Esophagus muscularis mucosa (tissue), 4 donors: ENCODE measurements at regions not wholly inside any gene's neighbourhood (a gene's known extent, or its start where the extent isn't known, plus 50 kb on each side); places are given as distances from the start of the nearest gene placed in this dataset.

Source experiments
- DNase-seq: peaks from one replicate; pipeline ENCODE4 v3.0.0-alpha.2; 2017; ENCODE audit errors: extremely low spot score
- H3K27ac ChIP-seq, 4 donors: fragments of 200-600 bp; sonication (generic); replicated peaks in 1 of 4; 1 replicate in 3 of 4; 2 replicates in 1 of 4; pipeline ENCODE4 v1.5.1; 2016 to 2019; ENCODE audit warnings: mild to moderate bottlenecking in 1 of 4
- H3K27me3 ChIP-seq, 4 donors: fragments of 200-600 bp; sonication (generic); one replicate each; pipeline versions ENCODE4 v1.5.1 to v1.6.0; 2016 to 2019
- H3K36me3 ChIP-seq, 4 donors: fragments of 200-600 bp; sonication (generic); one replicate each; pipeline ENCODE4 v1.5.1; 2016 to 2019
- H3K4me1 ChIP-seq, 4 donors: fragments of 200-600 bp; sonication (generic); one replicate each; pipeline ENCODE4 v1.5.1; 2016 to 2019
- H3K4me3 ChIP-seq, 4 donors: fragments of 200-600 bp; sonication (generic); 1 replicate in 2 of 4; 2 replicates in 2 of 4; pipeline ENCODE4 v1.5.1; 2016 to 2019; ENCODE audit warnings: mild to moderate bottlenecking in 4 of 4, moderate library complexity in 1 of 4
- H3K9me3 ChIP-seq, 4 donors: fragments of 200-600 bp; sonication (generic); 1 replicate in 3 of 4; 2 replicates in 1 of 4; pipeline ENCODE4 v1.5.1; 2016 to 2019
- CTCF ChIP-seq, 3 experiments: fragments of 200-600 bp in 2 of 3; fragments of 450-650 bp in 1 of 3; sonication (generic) in 2 of 3; IDR thresholded peaks; one replicate each; pipeline ENCODE4 v1.5.1; 2017 to 2019; ENCODE audit warnings: antibody characterized with exemption in 3 of 3, mild to moderate bottlenecking in 2 of 3, moderate library complexity in 1 of 3
- EP300 ChIP-seq: sonication (generic); formaldehyde crosslinking; IDR thresholded peaks from one replicate; pipeline ENCODE4 v1.6.1; 2017; ENCODE audit warnings: antibody characterized with exemption
- POLR2A ChIP-seq: fragments of 450-650 bp; IDR thresholded peaks from one replicate; pipeline ENCODE4 v1.6.1; 2017; ENCODE audit warnings: antibody characterized with exemption, moderate library complexity, mild to moderate bottlenecking, low read depth
- POLR2AphosphoS5 ChIP-seq, 2 donors: sonication (generic); formaldehyde crosslinking; IDR thresholded peaks; one replicate each; pipeline ENCODE4 v1.6.1; 2017; ENCODE audit warnings: antibody characterized with exemption in 2 of 2
- WGBS: methylation state at CpG from one replicate; pipeline ENCODE4 v1.1.5; 2018; 5-methylcytosine and 5-hydroxymethylcytosine counted together
- intact Hi-C: fragments of 100-400 bp; cut with DNase I; formaldehyde crosslinking; loops from one replicate; pipeline ENCODE4 v1.15.1; 2023

- no peak for DNase-seq
- Histone ChIP-seq H3K4me1 (no peaks in the 10 kb centered on the region), H3K9me3 (no peaks in the 10 kb centered on the region), H3K27ac (no peak overlapping the region), H3K27me3 (no peaks in the 10 kb centered on the region), H3K36me3 (no peaks in the 10 kb centered on the region), H3K4me3 (no peak overlapping the region)
- no peak for TF ChIP-seq POLR2AphosphoS5 (IDR thresholded peaks at IDR 0.05)
- no peak for TF ChIP-seq EP300
- no peak for TF ChIP-seq CTCF (IDR thresholded peaks at IDR 0.05)
- TF ChIP-seq POLR2A = no peak
- WGBS = 93% methylated on average over 4 of the region's 4 CpGs
- intact Hi-C loops = no loop called here
Observed at GRCh38 chr3:88657459-88657858, 450.0 kb upstream of the EPHA3 start.

- no peak for DNase-seq
- H3K9me3 ChIP-seq = no peaks in the 10 kb centered on the region
- H3K27me3 ChIP-seq = no peaks in the 10 kb centered on the region
- H3K4me3 ChIP-seq = no peak overlapping the region
- intact Hi-C loops = no loop called here
- H3K27ac ChIP-seq = no peak overlapping the region
- no peaks in the 10 kb centered on the region for H3K36me3 ChIP-seq
- TF ChIP-seq CTCF (IDR thresholded peaks at IDR 0.05) = no peak
- TF ChIP-seq POLR2AphosphoS5 (IDR thresholded peaks at IDR 0.05) = no peak
- no peak for TF ChIP-seq EP300
- no peak for TF ChIP-seq POLR2A
- WGBS = 72% methylated on average over 3 of the region's 3 CpGs
- H3K4me1 ChIP-seq = no peaks in the 10 kb centered on the region
Observed at GRCh38 chr3:88661433-88661824, 446.0 kb upstream of the EPHA3 start.

- TF ChIP-seq POLR2AphosphoS5 (IDR thresholded peaks at IDR 0.05) (no peak), CTCF (IDR thresholded peaks at IDR 0.05) (no peak), POLR2A (no peak), EP300 (no peak)
- no peak for DNase-seq
- Histone ChIP-seq H3K4me1 (no peaks in the 10 kb centered on the region), H3K36me3 (no peaks in the 10 kb centered on the region), H3K9me3 (no peaks in the 10 kb centered on the region), H3K27ac (no peak overlapping the region), H3K27me3 (no peaks in the 10 kb centered on the region), H3K4me3 (no peak overlapping the region)
- WGBS = 100% methylated on average over 2 of the region's 2 CpGs
- intact Hi-C loops = no loop called here
Observed at GRCh38 chr3:88668180-88668579, 439.2 kb upstream of the EPHA3 start.

GRCh38 chr3:88671573-88671972, 435.8 kb upstream of the EPHA3 start:
- Histone ChIP-seq H3K4me3 (no peak overlapping the region), H3K27ac (no peak overlapping the region), H3K27me3 (no peaks in the 10 kb centered on the region), H3K36me3 (no peaks in the 10 kb centered on the region), H3K4me1 (no peaks in the 10 kb centered on the region), H3K9me3 (no peaks in the 10 kb centered on the region)
- no peak for TF ChIP-seq EP300
- no peak for TF ChIP-seq POLR2AphosphoS5 (IDR thresholded peaks at IDR 0.05)
- TF ChIP-seq POLR2A = no peak
- no peak for TF ChIP-seq CTCF (IDR thresholded peaks at IDR 0.05)
- 88% methylated on average over 3 of the region's 3 CpGs for WGBS
- intact Hi-C loops = no loop called here
- DNase-seq = no peak

DNA sequence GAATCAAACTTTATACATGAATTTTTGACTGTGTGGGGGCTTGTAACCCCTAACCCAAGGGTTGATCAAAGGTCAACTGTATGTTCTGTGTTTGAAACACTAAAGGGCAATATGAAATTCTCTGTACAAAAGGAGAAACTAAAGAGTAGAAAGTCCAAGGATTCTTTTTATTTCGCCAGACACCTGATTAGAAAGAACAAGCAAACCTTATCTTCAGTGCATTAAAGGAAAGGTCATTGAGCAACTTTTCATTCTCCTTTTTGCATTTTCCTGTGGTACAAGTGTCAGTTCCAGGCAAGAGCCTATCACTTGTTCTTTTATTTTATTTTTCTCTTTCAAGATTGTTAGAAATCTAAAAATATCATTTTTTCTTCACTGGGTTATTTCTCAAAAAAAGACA, 430.1 kb upstream of the EPHA3 start:
- no peaks in the 10 kb centered on the region for H3K27me3 ChIP-seq
- intact Hi-C loops = no loop called here
- WGBS = 87% methylated on average over 1 of the region's 1 CpG
- TF ChIP-seq POLR2AphosphoS5 (IDR thresholded peaks at IDR 0.05) = no peak
- TF ChIP-seq CTCF (IDR thresholded peaks at IDR 0.05) = no peak
- no peak for TF ChIP-seq POLR2A
- TF ChIP-seq EP300 = no peak
- no peak for DNase-seq
- H3K27ac ChIP-seq = no peak overlapping the region
- H3K4me3 ChIP-seq = no peak overlapping the region
- no peaks in the 10 kb centered on the region for H3K36me3 ChIP-seq
- H3K9me3 ChIP-seq = no peaks in the 10 kb centered on the region
- H3K4me1 ChIP-seq = no peaks in the 10 kb centered on the region
